SKM-1 treated with dmso at 0.1 percent for 144 hours (cell line): ENCODE measurements at regions not wholly inside any gene's neighbourhood (a gene's known extent, or its start where the extent isn't known, plus 50 kb on each side); places are given as distances from the start of the nearest gene placed in this dataset.

Experiments used
- DNase-seq: peaks from one replicate; lab custom pipeline; 2025; ENCODE audit not compliant: unreplicated experiment; lab: John Stamatoyannopoulos, UW

DNA sequence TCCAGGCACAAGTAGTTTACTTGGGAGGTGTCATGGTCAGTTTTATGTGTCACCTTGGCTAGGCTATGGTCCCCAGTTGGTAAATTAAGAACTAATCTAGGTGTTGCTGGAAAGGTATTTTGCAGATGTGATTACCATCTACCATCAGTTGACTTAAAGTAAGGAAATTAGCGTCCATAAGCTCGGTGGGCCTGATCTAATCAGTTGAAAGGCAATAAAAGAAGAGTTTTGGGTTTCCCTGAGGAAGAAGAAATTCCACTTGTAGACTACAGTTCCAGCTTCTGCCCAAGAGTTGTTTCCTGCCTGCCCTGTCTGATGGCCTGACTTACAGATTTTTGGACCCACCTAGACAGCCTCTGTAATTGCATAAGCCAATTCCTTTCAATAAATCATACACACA, 438.7 kb upstream of the PROK2 start:
- no peak for DNase-seq

DNA sequence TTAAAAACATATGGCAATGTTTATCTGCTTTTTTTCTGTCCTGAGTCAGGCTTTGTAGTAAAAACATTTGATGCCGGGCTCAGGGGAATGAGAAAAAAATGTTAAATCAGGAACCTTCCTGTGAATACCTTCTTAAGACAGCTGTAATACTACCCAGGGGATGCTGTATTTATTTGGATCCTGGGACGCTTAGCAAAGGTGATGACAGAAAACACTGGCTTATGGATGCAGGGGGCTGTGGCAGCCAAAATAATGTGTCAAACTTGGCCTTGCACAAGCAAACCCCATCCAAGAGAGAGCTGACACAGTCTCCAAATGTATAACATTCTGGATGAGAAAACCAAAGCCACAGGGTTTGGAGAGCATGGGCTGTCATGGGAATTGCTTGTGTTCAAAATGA, 438.2 kb upstream of the PROK2 start:
- DNase-seq, result no peak

DNA sequence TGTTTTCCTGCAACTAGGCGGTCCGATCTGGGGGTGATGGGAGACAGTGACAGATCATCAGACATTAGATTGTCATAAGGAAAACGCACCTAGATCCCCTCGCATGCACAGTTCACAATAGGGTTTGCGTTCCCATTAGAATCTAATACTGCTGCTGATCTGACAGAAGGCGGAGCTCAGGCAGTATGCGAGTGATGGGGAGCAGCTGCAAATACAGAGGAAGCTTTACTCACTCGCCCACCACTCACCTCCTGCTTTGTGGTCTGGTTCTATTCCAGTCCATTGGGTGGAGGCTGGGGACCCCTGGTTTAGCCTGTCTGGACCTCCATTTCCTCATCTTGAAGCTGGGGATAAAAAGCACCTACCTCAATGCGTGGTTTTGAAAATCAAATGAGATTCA, 437.5 kb upstream of the PROK2 start:
- DNase-seq, result no peak

DNA sequence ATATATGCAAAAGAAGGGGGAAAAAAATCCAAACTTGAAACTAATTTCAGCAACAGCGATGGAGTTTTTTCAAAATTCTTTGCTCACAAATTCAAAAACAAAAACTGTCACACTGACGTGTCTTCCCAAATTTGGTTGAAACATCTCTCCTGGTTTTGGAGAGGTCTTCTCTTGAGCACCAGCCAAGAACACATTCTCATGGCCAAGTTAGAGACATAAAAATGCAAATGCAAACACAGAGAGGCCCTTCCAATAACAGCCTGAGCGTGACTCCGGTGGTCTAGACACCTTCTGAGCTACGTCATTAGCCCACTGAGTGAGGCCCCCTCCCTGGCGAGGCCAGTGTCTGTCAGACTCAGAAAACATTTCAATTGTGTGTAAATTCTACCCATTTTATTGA, 436.0 kb upstream of the PROK2 start:
- no peak for DNase-seq

DNA sequence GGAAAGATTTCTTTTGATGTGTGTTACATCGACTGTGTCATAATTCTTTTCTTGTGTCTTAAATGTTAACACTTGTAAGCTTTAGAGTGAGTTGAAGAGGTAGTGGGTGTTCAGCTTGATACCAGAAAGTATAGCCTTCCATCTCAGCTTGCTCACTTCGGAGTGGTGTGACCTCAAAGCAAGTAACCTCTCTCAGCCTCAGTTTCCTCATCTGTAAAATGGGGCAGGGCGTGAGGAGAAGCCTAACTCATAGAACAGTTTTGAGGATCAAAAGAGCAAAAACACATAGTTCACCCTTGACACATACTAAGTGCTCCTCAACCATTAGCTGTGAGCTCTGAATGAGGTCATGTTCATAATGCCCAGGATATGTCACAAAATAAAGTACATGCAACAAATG, 434.8 kb upstream of the PROK2 start:
- no peak for DNase-seq

DNA sequence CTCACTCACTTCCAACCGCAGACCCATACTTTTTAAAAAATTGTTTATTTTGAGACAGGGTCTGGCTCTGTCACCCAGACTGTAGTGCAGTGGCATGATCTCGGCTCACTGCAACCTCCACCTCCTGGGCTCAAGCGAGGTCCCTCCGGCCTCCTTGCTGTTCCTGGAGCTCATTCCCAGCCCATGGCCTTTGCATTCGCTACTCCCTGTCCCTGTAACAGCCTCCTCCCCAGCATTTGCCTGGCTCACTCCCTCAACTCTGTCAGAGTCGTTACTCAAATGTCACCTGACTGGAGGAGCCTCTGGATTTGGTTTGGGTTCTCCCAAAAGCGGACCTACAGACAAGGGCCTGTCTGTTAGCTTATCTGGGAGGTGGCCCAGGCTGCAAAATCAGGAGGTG, 432.6 kb upstream of the PROK2 start:
- no peak for DNase-seq

DNA sequence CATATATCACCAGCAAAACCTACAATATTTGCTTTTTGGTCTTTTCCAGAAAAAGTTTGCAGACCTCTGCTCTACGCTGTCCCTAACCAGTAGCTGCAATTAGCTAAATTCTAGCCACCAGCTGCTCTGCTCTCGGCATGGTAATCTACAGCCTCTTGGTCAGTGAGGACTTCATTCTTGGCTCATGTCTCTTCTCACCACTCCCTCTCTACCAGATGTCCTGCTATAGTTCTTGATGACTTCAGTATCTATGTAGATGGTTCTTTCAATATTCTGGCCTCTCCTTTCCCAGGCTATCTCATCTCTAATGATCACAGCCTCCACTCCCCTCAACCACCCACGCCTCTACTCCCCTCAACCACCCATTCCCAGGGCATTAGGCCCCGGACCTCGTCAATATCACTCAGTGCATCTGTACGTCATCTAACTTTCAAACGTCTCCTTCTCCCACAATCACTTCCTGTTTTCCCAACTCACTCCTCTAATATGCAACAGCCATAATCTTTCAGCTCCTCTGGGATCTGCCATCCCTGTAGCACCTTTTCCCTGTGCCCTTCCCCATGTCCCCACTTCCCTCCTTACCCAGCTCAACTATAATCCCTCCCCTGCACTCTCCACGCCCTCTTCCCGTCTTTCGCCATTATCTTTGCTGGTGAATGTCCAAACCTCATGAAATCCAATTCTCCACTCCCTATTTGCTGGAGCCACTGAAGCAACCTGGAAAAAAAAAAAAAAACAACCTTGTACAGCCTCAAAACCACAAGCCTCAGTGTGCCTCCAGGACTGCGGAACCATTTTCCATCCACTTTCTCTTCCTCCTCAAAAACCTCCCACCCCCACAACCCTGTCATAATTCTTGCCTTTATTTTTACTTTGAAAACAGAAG, 429.4 kb upstream of the PROK2 start:
- peak; percentile 31 for DNase-seq

DNA sequence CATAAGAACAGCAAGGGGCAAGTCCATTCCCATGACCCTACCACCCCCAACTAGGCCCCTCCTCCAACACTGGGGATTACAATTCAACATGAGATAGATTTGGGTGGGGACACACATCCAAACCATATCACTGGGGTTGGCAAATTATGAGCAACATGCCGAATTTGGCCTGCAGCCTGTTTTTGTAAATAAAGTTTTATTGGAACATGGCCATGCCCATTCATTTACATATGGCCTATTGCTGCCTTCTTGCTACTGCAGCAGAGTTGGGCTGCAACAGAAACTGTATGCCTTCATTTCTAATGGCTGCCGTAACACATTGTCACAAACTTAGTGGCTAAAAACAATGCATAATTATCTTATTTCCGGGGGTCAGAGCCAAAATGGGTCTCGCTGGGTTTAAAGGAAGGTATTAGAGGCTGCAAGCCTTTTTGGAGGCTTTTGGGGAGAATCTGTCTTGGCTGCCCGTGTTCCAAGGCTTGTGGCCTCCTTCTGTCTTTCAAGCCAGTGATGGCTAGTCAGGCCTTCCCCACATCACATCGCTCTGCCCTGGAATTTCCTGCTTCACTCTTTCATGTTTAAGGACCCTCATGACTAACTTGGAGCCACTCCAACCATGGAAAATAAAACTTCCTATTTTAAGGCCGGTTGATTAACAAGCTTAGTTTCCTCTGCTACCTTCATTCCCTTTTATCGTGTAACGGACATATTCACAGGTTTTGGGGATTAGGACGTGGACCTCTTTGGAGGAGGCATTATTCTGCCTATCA, 428.5 kb upstream of the PROK2 start:
- no peak for DNase-seq

DNA sequence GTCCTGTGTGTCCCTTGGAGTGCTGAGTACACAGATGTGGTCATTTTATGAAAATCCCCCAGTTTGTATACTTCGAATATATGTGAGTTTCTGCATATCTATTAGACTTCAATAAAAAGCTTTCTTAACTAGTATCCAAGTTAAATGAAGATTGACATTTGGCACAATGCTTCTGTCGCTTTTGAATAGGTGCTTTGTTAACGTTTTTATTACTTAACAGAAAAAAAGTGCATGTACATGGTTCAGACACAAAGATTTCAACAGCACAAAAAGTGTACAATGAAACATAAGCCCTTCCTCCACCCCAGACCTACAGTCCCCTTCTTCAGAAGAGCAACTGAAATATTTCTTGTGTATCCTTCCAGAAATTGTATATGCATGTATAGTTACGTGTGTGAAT, 427.4 kb upstream of the PROK2 start:
- no peak for DNase-seq

DNA sequence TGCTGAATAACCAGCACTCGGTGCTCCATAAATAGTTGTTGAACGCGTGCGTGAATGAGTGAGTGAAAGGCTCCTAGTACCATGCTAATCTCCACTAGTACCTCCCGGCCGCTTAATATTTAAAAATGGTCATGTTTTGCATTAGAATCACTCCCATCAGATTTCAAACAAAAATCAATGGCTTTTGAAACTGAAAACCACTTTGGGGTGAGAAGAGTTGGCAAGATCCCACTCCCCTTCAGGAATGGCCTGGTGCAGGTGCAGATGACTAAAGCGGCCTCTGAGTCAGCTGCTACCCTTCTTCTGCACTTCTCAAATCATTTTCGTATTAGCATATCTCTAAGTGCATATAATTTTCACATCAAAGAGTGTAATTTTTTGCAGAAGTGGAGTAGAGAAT, 425.3 kb upstream of the PROK2 start:
- no peak for DNase-seq

DNA sequence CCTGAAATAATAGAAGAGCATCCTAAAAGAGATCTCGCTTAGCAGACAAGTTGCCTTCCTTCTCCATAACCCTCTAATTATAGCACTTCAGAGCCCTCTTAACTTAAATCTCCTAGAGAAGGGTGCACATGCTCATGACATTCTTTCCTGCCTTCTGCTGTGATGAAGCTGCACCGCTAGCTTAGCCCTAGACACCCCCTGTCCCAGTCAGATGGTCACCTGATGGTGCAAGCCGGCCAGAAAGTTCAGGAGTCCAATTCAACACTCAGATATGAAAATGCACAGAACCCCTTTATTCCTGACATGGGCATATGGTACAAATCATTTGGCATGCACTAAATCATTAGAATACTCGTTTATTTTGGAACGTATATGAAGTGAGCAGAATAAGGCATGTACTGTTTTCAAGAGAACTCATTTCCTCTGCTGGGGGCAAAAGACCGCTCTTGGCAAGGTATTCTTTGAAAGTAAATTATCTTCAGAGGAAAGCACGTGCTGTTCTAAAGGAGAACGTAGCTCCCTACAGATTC, 420.4 kb upstream of the PROK2 start:
- DNase-seq, result no peak

DNA sequence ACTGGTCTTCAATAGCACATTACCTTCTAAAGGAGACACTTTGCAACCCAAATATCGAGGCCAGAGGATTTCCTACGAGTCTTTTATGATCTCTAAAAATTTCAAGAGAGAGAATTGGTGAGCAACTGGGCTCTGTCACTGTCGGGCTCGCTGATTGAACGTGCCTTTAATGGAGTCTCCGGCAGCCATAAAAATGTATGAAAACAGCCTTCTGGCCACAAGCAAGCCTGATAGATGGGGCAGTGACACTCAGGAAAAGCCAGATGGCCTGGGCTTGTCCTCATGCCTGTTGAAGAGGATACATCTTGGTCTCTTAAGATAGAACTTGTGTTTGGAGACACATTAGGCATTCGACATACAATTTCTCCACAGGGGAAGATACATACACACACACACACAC, 419.5 kb upstream of the PROK2 start:
- no peak for DNase-seq

DNA sequence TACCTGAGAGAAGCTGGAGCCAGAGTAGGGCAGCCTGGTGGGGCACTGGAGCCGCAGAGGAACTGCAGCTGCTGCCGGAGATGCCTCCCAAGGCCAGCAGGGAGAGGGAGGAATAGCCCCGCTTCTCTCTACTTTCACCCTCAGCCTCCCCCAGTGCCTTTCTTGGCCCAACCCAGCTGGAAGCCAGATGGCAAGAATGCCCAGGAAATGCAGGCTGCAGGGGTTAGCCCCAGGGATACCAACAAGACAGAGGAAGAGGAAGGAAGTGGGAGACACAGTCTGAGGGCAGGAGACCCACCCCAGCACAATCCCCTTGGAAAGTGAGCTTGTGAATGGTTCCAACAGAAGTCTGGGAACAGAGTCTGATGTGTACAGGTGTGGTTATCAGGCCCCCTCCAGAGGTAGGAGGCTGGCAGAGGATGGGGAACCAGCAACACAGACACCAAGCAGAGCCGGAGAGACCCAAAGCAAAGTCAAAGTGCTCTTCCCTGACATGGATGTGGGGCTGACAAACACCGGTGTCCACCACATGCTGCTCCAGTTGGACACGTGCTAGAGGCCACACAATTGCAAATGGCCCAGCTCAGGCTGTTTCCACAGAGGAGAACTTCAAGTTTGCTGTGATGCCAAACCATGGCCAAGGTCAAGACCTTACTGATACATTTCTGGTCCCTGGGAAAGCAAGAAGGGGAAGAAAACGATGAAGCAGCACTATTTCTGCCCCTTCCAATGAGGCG, 418.8 kb upstream of the PROK2 start:
- DNase-seq, result no peak

DNA sequence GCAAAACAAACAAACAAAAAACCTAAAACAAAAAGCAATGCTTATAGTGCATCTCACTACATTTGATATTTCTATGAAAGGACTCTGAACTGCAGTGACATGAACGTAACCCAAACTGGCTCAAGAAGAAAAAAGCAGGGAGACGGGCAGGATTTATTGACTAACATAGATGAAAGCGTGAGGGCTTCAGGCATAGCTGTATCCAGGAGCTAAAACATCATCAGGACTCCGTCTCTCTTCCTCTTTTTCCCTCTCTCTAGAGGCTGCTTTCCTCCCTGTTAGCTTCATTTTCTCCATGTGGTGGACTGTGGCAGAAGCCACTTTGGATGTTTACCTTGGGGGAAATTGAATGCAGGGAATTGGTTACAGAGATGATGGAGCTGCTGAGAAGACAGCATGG, 418.2 kb upstream of the PROK2 start:
- DNase-seq, result no peak

DNA sequence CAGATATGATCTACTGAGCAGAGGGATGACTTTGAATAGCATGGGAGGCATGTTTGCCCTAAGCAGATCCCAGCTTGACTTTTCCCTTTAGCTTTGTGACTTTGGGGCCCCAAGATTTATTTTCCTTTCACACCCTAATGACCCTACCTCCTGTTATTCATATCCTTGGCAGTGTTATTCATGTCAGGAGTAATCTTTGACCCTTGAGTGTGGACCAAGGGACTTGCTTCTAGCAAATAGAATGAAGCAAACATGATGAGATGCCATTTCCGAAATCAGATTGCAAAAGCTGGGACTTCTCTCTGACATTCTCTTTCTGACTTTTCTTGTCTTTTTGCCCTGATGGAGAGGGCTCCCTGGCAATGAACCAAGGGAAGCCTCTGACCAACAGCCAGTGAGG, 415.4 kb upstream of the PROK2 start:
- DNase-seq, result no peak

DNA sequence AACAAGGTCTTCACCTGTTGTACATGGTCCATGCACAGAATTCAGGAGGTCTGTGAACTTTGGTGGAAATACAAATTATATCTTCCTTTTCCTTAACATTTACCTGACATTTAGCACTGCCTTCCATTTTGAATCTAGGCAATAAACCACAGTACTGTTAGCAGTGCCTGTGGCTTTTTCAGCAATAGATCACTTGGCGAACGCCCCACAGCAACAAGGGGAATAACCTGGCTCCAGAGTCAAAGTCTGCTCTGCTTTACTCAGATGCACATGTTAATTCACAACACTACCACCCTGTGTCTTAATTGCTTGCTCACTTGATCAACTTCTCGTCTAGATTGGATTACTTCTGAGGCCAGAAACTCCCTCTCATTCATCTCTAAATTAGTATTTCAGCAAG, 414.6 kb upstream of the PROK2 start:
- DNase-seq, result no peak

DNA sequence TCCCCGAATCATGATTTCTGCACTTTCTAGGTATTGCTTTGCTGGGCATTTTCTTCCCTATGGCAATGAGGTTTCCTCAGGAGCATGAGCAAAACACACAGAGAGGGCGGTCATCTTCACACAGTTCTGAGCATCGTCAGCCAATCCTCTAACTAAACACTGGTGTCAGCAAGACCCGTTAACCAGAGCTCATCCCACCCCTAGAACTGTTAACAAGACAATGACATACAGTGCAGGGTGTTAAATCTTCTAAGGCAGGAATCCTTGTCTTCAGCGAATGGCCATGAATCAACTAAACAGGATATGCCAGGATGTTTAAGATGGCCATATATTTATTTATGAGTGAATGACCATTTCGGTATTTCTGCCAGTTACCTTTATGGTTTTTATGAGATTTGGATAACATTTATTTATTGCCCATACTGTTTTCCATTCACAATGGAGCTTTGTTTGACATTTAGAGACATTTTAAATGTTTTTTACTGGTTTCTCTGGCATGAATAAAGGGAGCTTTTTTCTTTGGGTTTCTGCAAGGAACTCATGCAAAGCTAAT, 411.5 kb upstream of the PROK2 start:
- DNase-seq, result no peak

DNA sequence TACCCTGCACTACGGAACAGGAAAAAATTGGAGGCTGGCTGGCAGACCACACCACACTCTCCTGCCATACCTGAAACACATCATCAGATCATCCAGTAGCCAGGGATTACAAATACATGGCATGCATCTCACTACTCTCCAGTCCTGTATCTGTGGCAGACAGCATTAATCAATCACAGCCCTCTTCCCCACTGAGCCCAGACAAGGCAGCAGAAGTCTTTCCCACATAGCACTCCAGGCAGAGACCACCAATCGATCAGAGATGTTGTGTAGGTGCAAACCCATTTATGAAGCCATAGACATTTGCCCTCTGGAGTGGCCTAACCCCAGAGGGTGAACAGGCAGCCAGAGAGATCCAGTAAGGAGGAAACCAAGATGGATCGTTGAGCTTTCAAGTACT, 410.9 kb upstream of the PROK2 start:
- no peak for DNase-seq

DNA sequence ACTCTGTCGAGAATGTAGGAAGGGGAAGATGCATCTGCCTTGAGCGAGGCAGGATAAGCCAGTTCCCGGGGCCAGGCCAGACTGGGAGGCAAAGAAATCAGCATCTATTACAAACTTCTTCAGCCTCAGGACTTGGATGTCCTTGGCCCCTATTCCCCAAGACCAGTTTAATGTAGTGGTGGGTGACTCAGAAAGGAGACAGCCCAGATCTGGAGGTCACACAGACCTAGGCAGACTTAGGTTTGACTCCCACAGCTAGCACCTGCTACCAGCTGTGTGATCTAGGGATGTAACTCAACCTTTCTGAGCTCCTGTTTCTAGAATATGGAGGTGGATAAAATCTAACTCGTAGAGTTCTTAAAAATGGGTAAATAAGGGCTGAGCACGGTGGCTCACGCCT, 409.5 kb upstream of the PROK2 start:
- DNase-seq, result no peak

DNA sequence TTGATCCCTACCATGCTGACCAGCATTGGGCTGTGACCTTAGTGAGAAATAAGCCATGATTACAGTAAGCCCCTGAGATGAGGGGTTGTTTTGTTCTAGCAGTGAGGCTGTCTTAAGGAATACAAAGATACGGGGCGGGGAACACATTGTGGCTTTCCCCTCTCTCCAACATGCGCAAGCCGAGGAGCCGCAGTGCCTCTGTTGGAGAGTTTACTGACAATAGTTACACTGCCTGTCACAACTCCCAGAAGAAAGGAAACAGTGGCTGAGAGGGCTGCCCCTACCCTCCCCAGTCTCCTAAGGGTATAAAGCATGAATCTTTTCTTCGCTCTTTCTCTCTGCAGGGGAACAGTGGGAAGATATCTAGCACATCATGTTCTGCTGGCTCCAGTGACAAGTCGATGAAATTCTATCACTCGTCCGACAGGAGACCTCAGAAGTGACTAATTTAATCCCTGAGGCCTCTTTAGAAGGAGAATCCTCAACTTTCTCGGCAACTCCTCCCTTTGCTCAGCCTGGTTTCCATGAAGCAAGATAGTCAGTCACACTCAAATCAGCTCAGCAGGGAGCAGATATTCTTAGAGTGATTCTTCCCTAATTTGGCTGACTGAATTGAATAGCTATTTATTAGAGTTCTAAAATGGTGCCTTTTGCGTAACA, 409.0 kb upstream of the PROK2 start:
- DNase-seq, result no peak

DNA sequence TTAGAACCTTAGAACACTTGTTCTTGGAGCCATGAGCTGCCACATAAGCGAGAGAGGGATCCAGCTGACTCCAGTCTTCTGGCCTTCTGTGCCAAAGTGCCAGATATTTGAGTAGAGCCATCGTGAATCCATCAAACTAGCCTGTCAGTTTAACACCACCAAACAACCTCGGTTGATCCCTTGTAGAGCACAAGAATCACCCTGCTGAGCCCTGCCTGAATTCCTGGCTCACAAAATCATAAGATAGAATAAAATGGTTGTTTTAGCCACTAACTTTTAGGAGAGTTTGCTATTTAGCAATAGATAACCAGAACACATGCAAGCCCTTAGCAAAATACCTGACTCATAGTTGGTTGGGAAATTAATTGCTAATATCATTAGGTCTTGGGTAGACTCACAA, 407.6 kb upstream of the PROK2 start:
- DNase-seq, result no peak
